ENCODE measurements at regions not wholly inside any gene's neighbourhood (a gene's known extent, or its start where the extent isn't known, plus 50 kb on each side); places are given as distances from the start of the nearest gene placed in this dataset.

GRCh38 chrX:134186362-134187121, 50.4 kb upstream of the CCDC160 start:
- no peak overlapping the region for H3K4me3 ChIP-seq (ENCODE audit: low read length)
- TF ChIP-seq, protein P1, sequence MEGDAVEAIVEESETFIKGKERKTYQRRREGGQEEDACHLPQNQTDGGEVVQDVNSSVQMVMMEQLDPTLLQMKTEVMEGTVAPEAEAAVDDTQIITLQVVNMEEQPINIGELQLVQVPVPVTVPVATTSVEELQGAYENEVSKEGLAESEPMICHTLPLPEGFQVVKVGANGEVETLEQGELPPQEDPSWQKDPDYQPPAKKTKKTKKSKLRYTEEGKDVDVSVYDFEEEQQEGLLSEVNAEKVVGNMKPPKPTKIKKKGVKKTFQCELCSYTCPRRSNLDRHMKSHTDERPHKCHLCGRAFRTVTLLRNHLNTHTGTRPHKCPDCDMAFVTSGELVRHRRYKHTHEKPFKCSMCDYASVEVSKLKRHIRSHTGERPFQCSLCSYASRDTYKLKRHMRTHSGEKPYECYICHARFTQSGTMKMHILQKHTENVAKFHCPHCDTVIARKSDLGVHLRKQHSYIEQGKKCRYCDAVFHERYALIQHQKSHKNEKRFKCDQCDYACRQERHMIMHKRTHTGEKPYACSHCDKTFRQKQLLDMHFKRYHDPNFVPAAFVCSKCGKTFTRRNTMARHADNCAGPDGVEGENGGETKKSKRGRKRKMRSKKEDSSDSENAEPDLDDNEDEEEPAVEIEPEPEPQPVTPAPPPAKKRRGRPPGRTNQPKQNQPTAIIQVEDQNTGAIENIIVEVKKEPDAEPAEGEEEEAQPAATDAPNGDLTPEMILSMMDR (conservative IDR thresholded peaks at IDR 0.05; ENCODE audit: low read length) = no peak
- no peak for DNase-seq (ENCODE audit: low read depth)

Data from AG10803 (cell line).